ENCODE measurements at regions not wholly inside any gene's neighbourhood (a gene's known extent, or its start where the extent isn't known, plus 50 kb on each side); places are given as distances from the start of the nearest gene placed in this dataset.
"Not testable (repeated sequence)": the region's sequence is repeated elsewhere in the genome, so short reads cannot be mapped to it uniquely, and the experiment has no call there.

- DNase-seq, result no peak
- in situ Hi-C loops (cut with MboI; ENCODE audit: low pct_unique_long_range_greater_than_20kb, low sequenced_read_pairs), result no loop called here
Observed at GRCh38 chr12:89880690-89881350, 172.2 kb upstream of the ATP2B1 start.

- DNase-seq, result no peak
Observed at GRCh38 chr12:89879766-89880165, 171.1 kb upstream of the ATP2B1 start.

GRCh38 chr12:89878950-89879349, 170.3 kb upstream of the ATP2B1 start:
- in situ Hi-C loops (cut with MboI; ENCODE audit: low pct_unique_long_range_greater_than_20kb, low sequenced_read_pairs), result no loop called here
- DNase-seq, result no peak

More at GRCh38 chr12:89879766-89880165, 171.1 kb upstream of the ATP2B1 start:
- in situ Hi-C loops (cut with MboI; ENCODE audit: low pct_unique_long_range_greater_than_20kb, low sequenced_read_pairs), result no loop called here

- in situ Hi-C loops (cut with MboI; ENCODE audit: low pct_unique_long_range_greater_than_20kb, low sequenced_read_pairs), result no loop called here
- no peak for DNase-seq
Observed at GRCh38 chr12:89878327-89878726, 169.7 kb upstream of the ATP2B1 start.

GRCh38 chr12:89877671-89878070, 169.0 kb upstream of the ATP2B1 start:
- in situ Hi-C loops (cut with MboI; ENCODE audit: low pct_unique_long_range_greater_than_20kb, low sequenced_read_pairs), result no loop called here
- DNase-seq, result no peak

- in situ Hi-C loops (cut with MboI; ENCODE audit: low pct_unique_long_range_greater_than_20kb, low sequenced_read_pairs), result no loop called here
- no peak for DNase-seq
Observed at GRCh38 chr12:89877136-89877535, 168.5 kb upstream of the ATP2B1 start.

GRCh38 chr12:89875809-89876208, 167.2 kb upstream of the ATP2B1 start:
- in situ Hi-C loops (cut with MboI; ENCODE audit: low pct_unique_long_range_greater_than_20kb, low sequenced_read_pairs), result no loop called here
- DNase-seq, result no peak

GRCh38 chr12:89875225-89875624, 166.6 kb upstream of the ATP2B1 start:
- no peak for DNase-seq
- in situ Hi-C loops (cut with MboI; ENCODE audit: low pct_unique_long_range_greater_than_20kb, low sequenced_read_pairs), result no loop called here

GRCh38 chr12:89874146-89874545, 165.5 kb upstream of the ATP2B1 start:
- no peak for DNase-seq
- in situ Hi-C loops (cut with MboI; ENCODE audit: low pct_unique_long_range_greater_than_20kb, low sequenced_read_pairs), result no loop called here

GRCh38 chr12:89873745-89874144, 165.1 kb upstream of the ATP2B1 start:
- in situ Hi-C loops (cut with MboI; ENCODE audit: low pct_unique_long_range_greater_than_20kb, low sequenced_read_pairs), result no loop called here
- DNase-seq, result no peak

GRCh38 chr12:89872922-89873630, 164.4 kb upstream of the ATP2B1 start:
- in situ Hi-C loops (cut with MboI; ENCODE audit: low pct_unique_long_range_greater_than_20kb, low sequenced_read_pairs), result no loop called here
- DNase-seq, result no peak

- no peak for DNase-seq
- in situ Hi-C loops (cut with MboI; ENCODE audit: low pct_unique_long_range_greater_than_20kb, low sequenced_read_pairs), result no loop called here
Observed at GRCh38 chr12:89870413-89871184, 162.0 kb upstream of the ATP2B1 start.

GRCh38 chr12:89867611-89868010, 159.0 kb upstream of the ATP2B1 start:
- in situ Hi-C loops (cut with MboI; ENCODE audit: low pct_unique_long_range_greater_than_20kb, low sequenced_read_pairs); DNase-seq: not testable (repeated sequence)

GRCh38 chr12:89864411-89864810, 155.8 kb upstream of the ATP2B1 start:
- DNase-seq, result no peak
- in situ Hi-C loops (cut with MboI; ENCODE audit: low pct_unique_long_range_greater_than_20kb, low sequenced_read_pairs), result no loop called here

GRCh38 chr12:89863968-89864367, 155.3 kb upstream of the ATP2B1 start:
- in situ Hi-C loops (cut with MboI; ENCODE audit: low pct_unique_long_range_greater_than_20kb, low sequenced_read_pairs), result no loop called here
- peak; percentile 41 for DNase-seq

GRCh38 chr12:89863493-89863938, 154.9 kb upstream of the ATP2B1 start:
- in situ Hi-C loops (cut with MboI; ENCODE audit: low pct_unique_long_range_greater_than_20kb, low sequenced_read_pairs), result no loop called here
- DNase-seq, result peak; percentile 45

- in situ Hi-C loops (cut with MboI; ENCODE audit: low pct_unique_long_range_greater_than_20kb, low sequenced_read_pairs), result no loop called here
- DNase-seq, result peak; percentile 83
Observed at GRCh38 chr12:89862511-89863445, 154.1 kb upstream of the ATP2B1 start.

- no peak for DNase-seq
- in situ Hi-C loops (cut with MboI; ENCODE audit: low pct_unique_long_range_greater_than_20kb, low sequenced_read_pairs), result no loop called here
Observed at GRCh38 chr12:89861086-89861485, 152.4 kb upstream of the ATP2B1 start.

All from KBM-7 (cell line).